ENCODE measurements at regions not wholly inside any gene's neighbourhood (a gene's known extent, or its start where the extent isn't known, plus 50 kb on each side); places are given as distances from the start of the nearest gene placed in this dataset.

DNA sequence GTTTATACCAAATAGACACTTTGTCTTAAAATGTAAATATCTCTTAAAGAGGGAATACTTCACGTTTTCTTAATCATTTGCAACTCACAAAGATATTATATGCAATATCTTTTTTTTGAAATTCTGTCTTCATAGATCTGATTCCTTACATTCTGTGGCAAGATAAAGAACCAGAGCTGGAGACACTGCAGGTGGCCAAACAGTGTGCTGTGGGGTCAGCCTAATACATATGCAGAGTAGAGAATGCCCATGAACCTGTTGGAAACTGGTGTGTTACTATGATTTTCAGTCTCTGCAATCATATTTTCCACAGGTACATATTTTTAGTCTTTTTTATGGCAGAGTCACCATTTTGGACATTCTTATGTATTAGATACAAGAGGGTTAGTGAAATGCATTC, 229.6 kb upstream of the CHST9 start:
- H3K9me3 ChIP-seq: no peaks in the 10 kb centered on the region
- DNase-seq (no peak), ATAC-seq (no peak)
- H3K36me3 ChIP-seq: no peaks in the 10 kb centered on the region
- no peaks in the 10 kb centered on the region for H3K27me3 ChIP-seq
- no peak overlapping the region for H3K4me3 ChIP-seq
- intact Hi-C loops (cut with DNase I): no loop called here
- TF ChIP-seq, protein P1, sequence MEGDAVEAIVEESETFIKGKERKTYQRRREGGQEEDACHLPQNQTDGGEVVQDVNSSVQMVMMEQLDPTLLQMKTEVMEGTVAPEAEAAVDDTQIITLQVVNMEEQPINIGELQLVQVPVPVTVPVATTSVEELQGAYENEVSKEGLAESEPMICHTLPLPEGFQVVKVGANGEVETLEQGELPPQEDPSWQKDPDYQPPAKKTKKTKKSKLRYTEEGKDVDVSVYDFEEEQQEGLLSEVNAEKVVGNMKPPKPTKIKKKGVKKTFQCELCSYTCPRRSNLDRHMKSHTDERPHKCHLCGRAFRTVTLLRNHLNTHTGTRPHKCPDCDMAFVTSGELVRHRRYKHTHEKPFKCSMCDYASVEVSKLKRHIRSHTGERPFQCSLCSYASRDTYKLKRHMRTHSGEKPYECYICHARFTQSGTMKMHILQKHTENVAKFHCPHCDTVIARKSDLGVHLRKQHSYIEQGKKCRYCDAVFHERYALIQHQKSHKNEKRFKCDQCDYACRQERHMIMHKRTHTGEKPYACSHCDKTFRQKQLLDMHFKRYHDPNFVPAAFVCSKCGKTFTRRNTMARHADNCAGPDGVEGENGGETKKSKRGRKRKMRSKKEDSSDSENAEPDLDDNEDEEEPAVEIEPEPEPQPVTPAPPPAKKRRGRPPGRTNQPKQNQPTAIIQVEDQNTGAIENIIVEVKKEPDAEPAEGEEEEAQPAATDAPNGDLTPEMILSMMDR (IDR thresholded peaks at IDR 0.05): no peak
- H3K27ac ChIP-seq: no peak overlapping the region
- no peaks in the 10 kb centered on the region for H3K4me1 ChIP-seq

DNA sequence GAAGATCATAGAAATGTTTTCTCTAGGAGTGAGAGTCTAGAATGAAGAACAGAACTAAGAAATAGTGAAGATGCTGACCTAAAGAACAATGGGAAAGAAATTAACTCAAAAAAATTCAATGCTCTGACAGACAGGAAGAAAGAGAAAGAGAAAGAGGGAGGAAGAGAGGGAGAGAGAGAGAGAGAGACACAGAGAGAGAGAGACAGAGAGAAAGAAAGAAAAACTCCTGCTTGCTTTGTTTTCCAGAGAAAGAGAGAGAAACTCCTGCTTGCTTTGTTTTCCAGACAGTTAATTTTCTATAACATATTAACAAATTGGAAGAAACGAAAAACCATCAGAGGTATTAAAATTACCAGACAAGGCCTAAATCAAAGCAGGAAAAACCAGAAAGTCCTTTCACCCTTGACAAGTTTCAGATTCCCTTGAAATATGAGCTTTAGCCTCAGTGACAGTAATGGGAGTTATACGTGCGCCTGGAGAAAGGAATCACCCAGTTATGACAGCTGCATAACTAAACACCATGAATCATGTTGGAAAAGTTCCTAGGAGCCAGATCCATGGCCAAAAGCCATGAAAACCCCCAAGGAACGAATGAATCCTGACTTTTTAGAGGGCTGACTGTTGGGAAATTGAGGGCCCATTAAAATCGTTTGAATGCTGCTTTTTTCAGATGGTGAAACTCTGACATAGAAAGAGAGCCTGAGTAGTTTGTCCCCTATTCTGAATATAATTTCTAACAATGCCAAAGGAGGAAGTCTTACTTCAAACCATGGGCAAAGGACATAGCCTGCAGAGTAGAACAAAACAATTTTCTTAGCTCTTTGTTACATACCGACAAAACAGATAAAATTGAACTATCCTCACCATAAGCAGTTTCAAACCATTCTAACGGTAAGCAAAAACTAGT, 228.6 kb upstream of the CHST9 start:
- H3K4me1 ChIP-seq: no peaks in the 10 kb centered on the region
- ATAC-seq (peak; percentile 25), DNase-seq (peak in 1 of 4 donors; percentile 6)
- H3K4me3 ChIP-seq: no peak overlapping the region
- no peaks in the 10 kb centered on the region for H3K36me3 ChIP-seq
- no peaks in the 10 kb centered on the region for H3K9me3 ChIP-seq
- no peaks in the 10 kb centered on the region for H3K27me3 ChIP-seq
- TF ChIP-seq, protein P1 (IDR thresholded peaks at IDR 0.05): no peak
- intact Hi-C loops (cut with DNase I): no loop called here
- H3K27ac ChIP-seq: no peak overlapping the region

DNA sequence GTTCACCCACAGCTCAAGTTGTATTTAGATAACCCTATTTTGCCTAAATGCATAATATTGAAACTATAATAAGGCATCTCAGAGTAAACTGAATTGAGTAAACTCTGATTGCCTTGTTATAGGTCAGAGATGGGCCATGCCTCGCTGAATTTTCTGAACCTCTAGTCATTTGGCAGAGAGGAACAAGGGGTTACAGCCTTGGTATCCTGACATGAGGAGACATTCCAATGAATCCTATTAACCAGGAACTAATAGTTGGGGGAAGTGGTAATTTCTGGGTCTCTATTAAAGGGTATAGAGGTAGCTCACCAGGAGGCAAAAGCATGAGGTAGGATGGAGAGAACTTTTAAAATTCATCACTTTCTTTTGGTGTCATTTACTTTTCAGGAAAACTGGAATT, 227.4 kb upstream of the CHST9 start:
- Histone ChIP-seq H3K9me3 (no peaks in the 10 kb centered on the region), H3K27ac (no peak overlapping the region), H3K27me3 (no peaks in the 10 kb centered on the region), H3K4me3 (no peak overlapping the region), H3K4me1 (no peaks in the 10 kb centered on the region), H3K36me3 (no peaks in the 10 kb centered on the region)
- ATAC-seq (no peak), DNase-seq (no peak)
- intact Hi-C loops (cut with DNase I): no loop called here
- TF ChIP-seq, protein P1 (IDR thresholded peaks at IDR 0.05): no peak

DNA sequence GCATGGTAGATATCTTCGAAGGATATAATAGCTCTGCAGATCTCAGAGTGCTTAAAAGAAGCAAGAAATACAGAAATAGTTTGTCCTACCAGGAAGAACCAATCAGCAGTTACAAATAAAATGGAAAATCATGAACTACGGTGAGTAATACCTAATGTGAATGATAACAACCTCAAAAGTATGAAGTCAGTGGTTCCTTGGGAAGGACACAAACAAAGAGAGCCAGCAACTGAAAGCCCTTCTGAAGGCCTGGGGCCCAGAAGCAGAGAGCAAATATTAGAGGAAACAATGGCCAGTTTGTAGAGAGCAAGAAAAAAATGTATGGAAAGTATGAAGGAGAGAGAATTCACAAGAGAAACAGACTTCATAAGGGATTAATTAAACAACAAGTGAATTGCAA, 226.8 kb upstream of the CHST9 start:
- Histone ChIP-seq H3K36me3 (no peaks in the 10 kb centered on the region), H3K4me1 (no peaks in the 10 kb centered on the region), H3K9me3 (no peaks in the 10 kb centered on the region), H3K27ac (no peak overlapping the region), H3K4me3 (no peak overlapping the region), H3K27me3 (no peaks in the 10 kb centered on the region)
- ATAC-seq (no peak), DNase-seq (no peak)
- TF ChIP-seq, protein P1 (IDR thresholded peaks at IDR 0.05): no peak
- intact Hi-C loops (cut with DNase I): no loop called here

DNA sequence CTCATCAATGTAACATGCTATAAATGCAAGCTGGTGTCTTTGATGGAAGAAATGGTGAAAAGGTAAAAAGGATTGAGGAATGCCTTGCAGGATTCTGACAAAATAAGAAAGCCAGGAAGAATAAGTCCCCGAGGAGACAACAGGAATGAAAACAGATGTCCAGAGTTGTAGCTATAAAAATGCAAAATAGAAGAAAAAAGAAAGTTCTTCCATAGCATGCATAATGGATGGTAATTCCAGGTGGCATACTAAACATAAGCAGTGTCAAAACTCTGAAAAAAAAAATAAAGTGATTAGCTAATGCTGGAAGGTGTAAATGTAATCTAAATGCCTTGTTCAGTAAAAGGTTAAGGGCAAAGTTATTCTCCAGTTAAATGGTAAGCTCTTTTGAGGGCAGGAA, 225.9 kb upstream of the CHST9 start:
- intact Hi-C loops (cut with DNase I): no loop called here

More for the DNA sequence above, 225.9 kb upstream of the CHST9 start:
- H3K9me3 ChIP-seq: no peaks in the 10 kb centered on the region
- H3K27ac ChIP-seq: no peak overlapping the region
- H3K4me3 ChIP-seq: no peak overlapping the region
- TF ChIP-seq, protein P1 (IDR thresholded peaks at IDR 0.05): no peak
- no peaks in the 10 kb centered on the region for H3K36me3 ChIP-seq
- H3K27me3 ChIP-seq: no peaks in the 10 kb centered on the region
- H3K4me1 ChIP-seq: no peaks in the 10 kb centered on the region
- DNase-seq (no peak), ATAC-seq (no peak)

All from left lung (tissue), 4 donors.